ENCODE measurements at regions not wholly inside any gene's neighbourhood (a gene's known extent, or its start where the extent isn't known, plus 50 kb on each side); places are given as distances from the start of the nearest gene placed in this dataset.
"Not testable (repeated sequence)": the region's sequence is repeated elsewhere in the genome, so short reads cannot be mapped to it uniquely, and the experiment has no call there.

DNA sequence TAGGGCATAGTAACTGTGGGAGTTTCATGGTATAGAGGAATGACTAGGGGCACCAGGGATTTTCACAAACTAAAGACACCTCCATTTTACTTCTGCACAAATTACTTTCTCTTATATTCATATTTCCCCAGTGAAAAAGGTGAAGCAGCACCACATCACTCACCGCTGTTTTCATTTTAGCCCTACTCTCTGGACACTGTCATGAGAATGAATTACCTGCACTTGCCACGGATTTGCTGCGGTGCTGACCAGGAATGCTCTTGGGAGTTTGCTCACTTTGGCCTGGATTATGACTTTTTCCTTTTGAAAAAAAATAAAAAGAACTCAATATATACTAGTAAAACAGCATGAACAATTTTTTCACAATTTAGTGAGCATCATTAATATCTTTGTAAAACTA lies 351.3 kb downstream of the NKX6-1 start:
- Histone ChIP-seq H3K27me3 (replicated peaks; ENCODE audit: control insufficient read depth, insufficient read depth, low read length) (no peaks in the 10 kb centered on the region), H3K36me3 (ENCODE audit: control insufficient read depth, insufficient read depth, low read length) (no peaks in the 10 kb centered on the region), H3K4me3 (replicated peaks; ENCODE audit: low read depth, low read length) (no peak overlapping the region)
- TF ChIP-seq CTCF (IDR thresholded peaks at IDR 0.05; ENCODE audit: insufficient read depth, low read length, poor library complexity, severe bottlenecking), result no peak
- DNase-seq (ENCODE audit: extremely low read depth, insufficient read length), result no peak

DNA sequence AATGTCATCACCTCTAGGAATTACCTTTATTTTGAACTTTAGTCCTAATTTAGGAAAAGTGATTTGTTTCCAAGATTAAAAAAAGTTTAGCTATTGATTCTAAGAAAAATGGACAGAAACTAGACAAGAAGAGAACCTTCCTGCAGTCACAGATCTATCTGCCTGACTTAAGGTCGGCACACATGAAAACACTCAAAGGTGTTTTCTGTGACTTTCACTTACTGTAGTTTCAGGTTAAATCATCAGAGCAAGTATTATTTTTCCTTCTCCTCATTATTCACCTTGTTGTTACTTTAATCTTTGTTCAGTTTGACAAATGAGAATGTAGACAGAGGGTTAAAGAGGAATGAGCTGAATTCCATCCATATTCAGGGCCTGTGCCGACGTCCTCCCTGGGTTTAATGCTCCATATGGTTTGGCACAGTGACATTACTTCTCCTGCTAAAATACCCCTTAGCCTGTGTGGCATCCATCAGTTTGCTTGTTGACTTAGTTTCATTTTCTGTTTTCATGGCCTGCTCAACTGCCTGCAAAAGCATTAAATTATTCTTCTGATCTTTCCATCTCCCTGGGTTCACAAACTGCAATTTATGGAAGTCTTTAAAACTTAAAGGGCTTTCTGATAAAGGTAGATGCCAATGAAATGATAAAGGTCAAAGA lies 352.7 kb downstream of the NKX6-1 start:
- Histone ChIP-seq H3K27me3 (replicated peaks; ENCODE audit: control insufficient read depth, insufficient read depth, low read length) (no peaks in the 10 kb centered on the region), H3K4me3 (replicated peaks; ENCODE audit: low read depth, low read length) (no peak overlapping the region), H3K36me3 (ENCODE audit: control insufficient read depth, insufficient read depth, low read length) (no peaks in the 10 kb centered on the region)
- TF ChIP-seq CTCF (IDR thresholded peaks at IDR 0.05; ENCODE audit: insufficient read depth, low read length, poor library complexity, severe bottlenecking), result no peak
- DNase-seq (ENCODE audit: extremely low read depth, insufficient read length), result peak; percentile 13

DNA sequence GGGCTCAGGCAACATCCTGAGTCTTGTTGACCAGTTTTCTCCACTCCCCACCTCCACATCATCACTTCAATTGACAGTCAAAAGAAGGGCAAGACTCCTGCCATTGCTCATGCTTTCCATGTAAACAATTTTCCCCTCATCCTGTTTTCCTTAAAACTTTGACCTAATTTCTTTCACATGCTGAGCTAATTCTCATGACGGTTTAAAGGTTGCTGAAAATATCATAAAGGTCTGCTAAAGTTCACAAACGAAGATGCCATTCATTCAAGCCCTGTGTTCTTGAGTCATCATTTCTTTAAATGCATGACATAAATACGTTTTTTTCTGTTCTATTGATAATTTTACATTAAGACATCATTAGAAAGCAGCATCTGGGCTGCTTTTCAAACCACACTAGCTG lies 353.9 kb downstream of the NKX6-1 start:
- Histone ChIP-seq H3K4me3 (replicated peaks; ENCODE audit: low read depth, low read length) (no peak overlapping the region), H3K36me3 (ENCODE audit: control insufficient read depth, insufficient read depth, low read length) (no peaks in the 10 kb centered on the region), H3K27me3 (replicated peaks; ENCODE audit: control insufficient read depth, insufficient read depth, low read length) (no peaks in the 10 kb centered on the region)
- no peak for DNase-seq (ENCODE audit: extremely low read depth, insufficient read length)
- TF ChIP-seq CTCF (IDR thresholded peaks at IDR 0.05; ENCODE audit: insufficient read depth, low read length, poor library complexity, severe bottlenecking), result no peak

GRCh38 chr4:84126911-84127310 lies 372.2 kb downstream of the NKX6-1 start:
- not testable (repeated sequence) for H3K27me3 ChIP-seq (replicated peaks; ENCODE audit: control insufficient read depth, insufficient read depth, low read length); DNase-seq (ENCODE audit: extremely low read depth, insufficient read length); H3K4me3 ChIP-seq (replicated peaks; ENCODE audit: low read depth, low read length); H3K36me3 ChIP-seq (ENCODE audit: control insufficient read depth, insufficient read depth, low read length)

DNA sequence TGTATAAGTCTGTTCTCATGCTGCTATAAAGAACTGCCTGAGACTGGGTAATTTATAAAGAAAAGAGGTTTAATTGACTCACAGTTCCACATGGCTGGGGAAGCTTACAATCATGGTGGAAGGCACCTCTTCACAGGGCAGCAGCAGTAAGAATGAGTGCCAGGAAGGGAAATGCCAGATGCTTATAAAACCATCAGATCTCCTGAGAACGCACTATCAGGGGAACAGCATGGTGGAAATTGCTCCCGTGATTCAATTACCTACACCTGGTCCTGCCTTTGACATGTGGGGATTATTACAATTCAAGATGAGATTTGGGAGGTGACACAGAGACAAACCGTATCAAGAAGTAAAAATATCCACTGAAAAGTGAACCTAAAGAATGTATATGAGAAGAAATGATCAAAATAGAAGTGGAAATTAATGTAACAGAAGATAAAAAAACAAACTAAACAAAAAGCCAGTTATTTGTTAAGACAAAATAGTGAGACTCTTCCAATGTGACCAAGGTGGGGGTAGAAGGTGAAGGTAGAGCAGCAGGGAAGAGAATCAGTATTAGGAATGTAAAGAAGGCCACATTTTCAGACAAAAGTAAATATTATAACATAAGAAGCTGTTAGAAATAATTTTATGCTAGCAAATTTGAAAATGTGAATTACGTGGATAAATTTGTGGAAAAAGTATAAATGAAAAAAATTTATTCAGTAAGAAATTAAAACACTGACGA lies 372.9 kb downstream of the NKX6-1 start:
- no peak for TF ChIP-seq CTCF (IDR thresholded peaks at IDR 0.05; ENCODE audit: insufficient read depth, low read length, poor library complexity, severe bottlenecking)
- no peak for DNase-seq (ENCODE audit: extremely low read depth, insufficient read length)
- no peaks in the 10 kb centered on the region for H3K27me3 ChIP-seq (replicated peaks; ENCODE audit: control insufficient read depth, insufficient read depth, low read length)
- H3K4me3 ChIP-seq (replicated peaks; ENCODE audit: low read depth, low read length), result no peak overlapping the region
- no peaks in the 10 kb centered on the region for H3K36me3 ChIP-seq (ENCODE audit: control insufficient read depth, insufficient read depth, low read length)

GRCh38 chr4:84110040-84110439 lies 389.1 kb downstream of the NKX6-1 start:
- no peak for DNase-seq (ENCODE audit: extremely low read depth, insufficient read length)
- Histone ChIP-seq H3K27me3 (replicated peaks; ENCODE audit: control insufficient read depth, insufficient read depth, low read length) (no peaks in the 10 kb centered on the region), H3K36me3 (ENCODE audit: control insufficient read depth, insufficient read depth, low read length) (no peaks in the 10 kb centered on the region), H3K4me3 (replicated peaks; ENCODE audit: low read depth, low read length) (no peak overlapping the region)
- TF ChIP-seq CTCF (IDR thresholded peaks at IDR 0.05; ENCODE audit: insufficient read depth, low read length, poor library complexity, severe bottlenecking), result no peak

DNA sequence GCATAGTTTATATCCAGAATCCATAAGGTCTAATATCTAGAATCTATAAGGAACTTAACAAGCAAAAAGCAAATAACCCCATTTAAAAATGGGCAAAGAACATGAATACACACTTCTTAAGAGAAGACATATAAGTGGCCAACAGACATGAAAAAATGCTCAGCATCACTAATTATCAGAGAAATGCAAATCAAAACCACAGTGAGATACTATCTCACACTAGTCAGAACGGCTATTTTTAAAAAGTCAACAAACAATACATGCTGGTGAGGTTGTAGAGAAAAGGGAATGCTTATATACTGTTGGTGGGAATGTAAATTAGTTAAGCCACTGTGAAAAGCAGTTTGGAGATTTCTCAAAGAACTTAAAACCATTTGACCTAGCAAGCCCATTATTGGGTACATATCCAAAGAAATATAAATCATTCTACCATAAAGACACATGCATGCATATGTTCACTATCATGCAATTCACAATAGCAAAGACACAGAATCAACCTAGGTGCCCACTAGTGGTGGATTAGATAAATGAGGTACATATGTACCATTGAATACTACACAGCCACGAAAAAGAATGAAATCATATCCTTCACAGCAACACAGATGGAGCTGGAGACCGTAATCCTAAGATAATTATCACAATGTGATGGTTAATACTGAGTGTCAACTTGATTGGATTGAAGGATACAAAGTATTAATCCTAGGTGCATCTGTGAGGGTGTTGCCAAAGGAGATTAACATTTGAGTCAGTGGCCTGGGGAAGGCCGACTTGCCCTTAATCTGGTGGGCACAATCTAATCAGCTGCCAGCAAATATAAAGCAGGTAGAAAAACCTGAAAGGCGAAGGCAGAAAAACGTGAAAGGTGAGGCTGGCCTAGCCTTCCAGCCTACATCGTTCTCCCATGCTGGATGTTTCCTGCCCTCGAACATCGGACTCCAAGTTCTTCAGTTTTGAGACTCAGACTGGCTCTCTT lies 397.2 kb downstream of the NKX6-1 start:
- DNase-seq (ENCODE audit: extremely low read depth, insufficient read length); H3K27me3 ChIP-seq (replicated peaks; ENCODE audit: control insufficient read depth, insufficient read depth, low read length); H3K36me3 ChIP-seq (ENCODE audit: control insufficient read depth, insufficient read depth, low read length); H3K4me3 ChIP-seq (replicated peaks; ENCODE audit: low read depth, low read length): not testable (repeated sequence)
